Inferior parietal cortex (tissue), 1 donor: ENCODE measurements at regions not wholly inside any gene's neighbourhood (a gene's known extent, or its start where the extent isn't known, plus 50 kb on each side); places are given as distances from the start of the nearest gene placed in this dataset.
A peak's percentile ranks its signal among the peaks of the same experiment; 100 is the strongest.
"Not testable (repeated sequence)": the region's sequence is repeated elsewhere in the genome, so short reads cannot be mapped to it uniquely, and the experiment has no call there.

Experiments used
- DNase-seq: peaks from one replicate; pipeline ENCODE4 v3.0.0-alpha.2; 2016; ENCODE audit errors: extremely low spot score

DNA sequence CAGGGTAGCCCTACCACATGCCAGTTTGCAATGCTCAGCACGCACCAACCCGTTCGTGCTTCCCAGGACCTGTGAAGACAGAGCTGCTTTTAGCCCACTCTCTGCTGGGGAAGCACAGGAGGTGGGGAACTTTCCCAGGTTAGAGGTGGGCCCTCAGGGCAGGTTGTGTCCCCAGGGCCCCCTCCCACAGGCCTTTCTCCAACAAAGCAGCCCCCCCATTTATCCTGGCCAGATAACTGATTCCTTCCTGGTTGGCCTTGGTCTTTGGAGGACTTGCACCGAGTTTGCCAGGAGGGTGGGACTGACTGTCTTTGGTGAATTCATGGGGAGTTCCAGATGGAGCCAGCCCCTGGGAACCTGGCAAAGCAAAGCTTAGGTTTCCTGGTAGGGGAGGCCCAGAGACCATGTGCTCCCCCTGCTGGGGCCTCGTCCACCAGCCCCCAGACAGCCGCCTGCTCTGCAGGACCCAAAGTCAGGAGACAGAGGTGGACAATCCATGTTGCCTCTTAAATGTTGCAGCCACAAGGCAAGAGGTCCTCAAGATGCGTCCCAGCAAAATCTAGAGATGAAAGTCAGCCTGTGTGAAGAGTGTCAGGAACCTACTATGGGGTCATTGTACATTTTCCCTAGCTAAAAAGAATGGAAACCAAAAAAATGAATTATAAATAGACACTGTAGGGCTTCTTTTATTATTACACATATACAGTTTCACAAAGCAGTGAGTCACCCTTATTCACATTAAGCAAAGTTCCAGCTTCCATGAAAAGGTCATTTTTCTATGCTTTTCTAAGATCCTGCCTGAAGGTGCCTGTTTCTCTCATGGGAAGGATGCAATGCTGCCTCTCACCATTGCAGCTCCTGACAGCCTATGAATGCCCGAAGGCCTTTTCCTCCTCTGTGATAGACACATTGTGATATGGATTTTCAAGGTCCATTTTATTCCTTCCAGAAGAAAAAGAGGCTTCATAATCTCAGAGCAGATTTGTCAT is 497.8 kb downstream of the PREX1 start:
- DNase-seq: no peak

DNA sequence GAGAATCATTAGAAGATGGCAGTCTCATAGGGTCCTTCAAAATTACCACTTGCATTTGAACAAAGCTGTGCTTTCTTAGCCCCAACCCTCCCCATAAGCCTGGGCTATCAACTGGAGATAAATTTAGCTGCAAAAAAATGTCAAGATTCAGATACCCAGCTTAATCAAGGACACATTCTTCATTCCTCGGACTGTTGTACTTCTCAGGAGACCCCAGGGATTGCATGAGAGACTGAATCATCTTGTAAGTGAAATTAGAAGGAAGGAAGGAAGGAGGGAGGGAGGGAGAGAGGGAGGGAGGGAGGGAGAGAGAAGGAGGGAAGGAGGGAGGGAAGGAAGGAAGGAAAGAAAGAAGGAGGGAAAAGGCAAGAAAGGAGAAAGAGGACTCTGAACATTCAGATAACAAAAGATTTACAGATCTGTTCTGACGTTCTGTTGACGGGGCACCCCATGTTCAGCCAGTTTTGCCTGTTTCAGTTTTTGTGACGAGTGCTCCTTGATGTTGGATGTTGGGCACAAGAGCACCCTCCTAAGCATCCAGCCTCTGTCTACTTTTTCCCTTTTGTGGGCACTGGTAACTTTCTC is 498.7 kb downstream of the PREX1 start:
- DNase-seq: no peak

DNA sequence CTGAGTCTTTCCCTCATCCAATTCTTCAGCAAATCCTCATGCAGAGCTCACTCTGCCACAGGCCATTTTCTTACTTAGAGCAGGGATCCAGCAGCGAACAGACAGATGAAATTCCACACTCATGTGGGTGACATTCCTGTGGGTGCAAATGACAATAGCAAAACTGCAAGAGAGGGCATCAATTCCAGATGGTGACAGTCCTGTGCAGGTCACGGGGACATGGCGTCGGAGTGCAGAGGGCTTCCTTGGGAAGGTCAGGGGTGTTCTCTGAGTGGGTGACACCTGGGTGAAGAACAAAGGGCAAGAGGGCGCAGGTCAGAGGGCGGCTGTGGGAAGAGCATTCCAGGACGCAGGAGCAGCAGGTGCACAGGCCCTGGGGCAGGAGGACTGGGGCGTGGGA is 500.0 kb downstream of the PREX1 start:
- not testable (repeated sequence) for DNase-seq

DNA sequence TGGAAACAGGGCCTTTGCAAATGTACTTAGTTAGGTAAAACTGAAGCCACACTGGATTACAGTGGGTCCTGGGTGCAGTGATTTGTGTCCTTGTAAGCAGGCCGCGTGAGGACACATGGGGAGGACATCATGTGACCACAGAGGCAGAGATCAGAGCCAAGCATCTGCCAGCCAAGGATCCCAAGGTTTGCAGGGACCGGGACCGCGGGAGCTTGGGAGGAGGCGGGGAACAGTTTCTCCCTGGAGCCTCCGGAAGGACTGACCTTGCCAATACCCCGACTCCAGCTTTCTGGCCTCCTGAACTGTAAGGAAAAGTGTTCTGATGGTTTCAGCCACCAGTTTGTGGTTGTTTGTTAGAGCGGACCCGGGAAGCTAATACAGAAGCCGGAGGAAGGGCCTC is 500.9 kb downstream of the PREX1 start:
- no peak for DNase-seq

DNA sequence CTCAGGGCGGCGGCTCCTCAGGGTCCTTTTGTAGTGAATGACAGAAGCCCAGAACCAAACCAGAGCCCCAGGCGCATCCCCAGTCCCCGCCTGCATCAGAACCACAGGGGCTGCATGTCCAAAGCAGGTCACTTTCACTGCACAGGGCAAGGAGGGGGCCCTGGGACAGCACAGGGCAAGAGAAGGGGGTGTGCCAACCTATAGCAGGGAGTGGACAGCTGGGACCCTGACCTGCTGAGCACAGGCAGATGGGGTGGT is 501.4 kb downstream of the PREX1 start:
- DNase-seq: no peak

DNA sequence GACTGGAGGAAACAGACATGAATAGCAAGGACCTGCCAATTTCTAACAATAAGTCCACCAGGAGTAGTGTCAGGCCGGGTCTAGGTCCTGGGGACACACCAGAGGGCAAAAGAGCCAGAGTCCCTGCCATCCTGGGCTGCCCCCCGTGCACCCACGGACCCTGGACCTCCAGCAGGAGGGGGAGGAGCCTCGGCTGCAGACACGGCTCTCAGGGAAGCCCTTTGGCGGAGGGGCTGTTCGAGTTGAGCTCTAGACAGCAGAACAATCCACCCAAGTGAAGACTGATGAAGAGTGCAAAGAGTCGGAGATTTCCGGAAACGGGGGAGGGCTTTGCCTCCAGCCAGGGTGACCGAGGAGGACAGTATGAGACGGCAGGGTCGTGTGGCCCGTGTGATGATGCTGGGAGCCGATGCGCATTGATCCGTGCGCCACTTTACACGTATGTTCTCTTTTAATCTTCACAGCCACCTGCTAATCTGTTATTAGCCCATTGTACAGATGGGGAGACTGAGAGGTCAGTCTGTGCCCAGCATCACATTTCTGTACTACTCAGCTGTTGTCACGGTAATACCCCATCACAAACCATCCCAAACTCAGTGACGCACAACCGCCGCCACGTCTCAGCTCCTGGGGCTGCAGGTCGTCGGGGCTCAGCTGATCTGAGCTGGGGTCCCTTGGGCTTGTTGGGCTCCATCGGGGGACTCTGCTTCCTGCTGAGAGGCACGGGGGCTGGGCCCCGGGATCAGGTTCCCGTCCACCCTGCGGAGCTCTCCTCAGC is 502.0 kb downstream of the PREX1 start:
- DNase-seq: no peak

DNA sequence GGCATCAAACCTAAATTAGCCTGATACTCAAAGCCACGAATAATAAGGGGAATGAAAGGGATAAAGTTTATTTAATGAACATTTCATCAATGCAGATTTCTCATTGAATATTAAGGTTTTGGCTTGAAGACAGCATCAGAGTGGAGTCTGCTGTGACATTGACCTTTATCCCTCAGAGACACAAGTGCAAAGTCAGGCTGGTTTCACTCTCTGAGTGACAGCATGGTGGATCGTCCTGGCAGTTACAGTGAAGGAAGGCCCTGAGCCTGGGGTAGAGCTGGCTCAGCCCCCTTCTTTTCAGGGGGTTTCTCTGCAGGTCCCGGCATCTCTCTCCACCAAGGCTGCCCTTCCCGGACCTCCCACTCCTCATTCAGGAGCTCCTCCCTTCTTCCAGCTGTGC is 503.1 kb downstream of the PREX1 start:
- no peak for DNase-seq

DNA sequence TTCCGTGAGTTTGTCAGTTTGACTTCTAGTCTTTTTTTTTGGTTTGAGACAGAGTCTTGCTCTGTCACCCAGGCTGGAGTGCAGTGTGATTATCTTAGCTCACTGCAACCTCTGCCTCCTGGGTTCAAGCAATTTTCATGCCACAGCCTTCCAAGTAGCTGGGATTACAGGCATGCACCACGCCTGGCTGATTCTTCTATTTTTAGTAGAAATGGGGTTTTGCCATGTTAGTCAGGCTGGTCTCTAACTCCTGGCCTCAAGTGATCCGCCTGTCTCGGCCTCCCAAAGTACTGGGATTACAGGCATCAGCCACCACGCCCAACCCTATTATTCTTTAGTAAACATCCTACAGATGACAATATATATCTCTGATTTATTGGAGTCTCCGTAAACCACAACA is 506.5 kb downstream of the PREX1 start:
- no peak for DNase-seq

DNA sequence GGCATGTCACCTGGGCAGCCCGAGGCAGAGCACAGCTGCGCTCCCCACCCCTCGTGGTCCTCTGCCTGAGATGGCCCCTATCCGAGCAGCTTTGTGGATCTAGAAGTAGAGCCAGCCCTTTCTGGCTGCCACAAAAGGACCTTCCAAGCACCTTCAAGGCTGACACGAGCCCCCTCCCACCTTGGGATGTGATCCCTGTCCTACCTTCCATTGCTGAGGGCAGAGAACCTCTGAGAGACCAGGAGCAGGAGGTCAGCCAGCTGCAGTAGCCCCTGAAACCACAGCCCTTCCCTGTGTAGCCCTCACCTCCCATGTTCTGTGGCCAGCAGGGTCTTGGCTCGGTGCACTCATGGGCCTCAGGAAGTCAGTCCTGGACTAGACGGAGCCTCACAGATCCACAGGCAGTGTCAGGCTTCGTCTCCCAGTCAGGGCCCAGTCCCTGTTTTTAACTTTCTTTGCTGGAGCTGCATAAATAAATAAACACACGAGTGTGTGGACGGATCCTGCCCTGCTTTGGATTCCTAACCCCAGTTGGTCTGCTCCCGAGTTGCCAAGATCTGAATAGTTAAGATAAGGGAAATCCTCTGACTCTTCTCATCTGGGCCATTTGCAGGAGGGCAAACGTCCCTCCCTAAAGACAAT is 507.7 kb downstream of the PREX1 start:
- DNase-seq: no peak

DNA sequence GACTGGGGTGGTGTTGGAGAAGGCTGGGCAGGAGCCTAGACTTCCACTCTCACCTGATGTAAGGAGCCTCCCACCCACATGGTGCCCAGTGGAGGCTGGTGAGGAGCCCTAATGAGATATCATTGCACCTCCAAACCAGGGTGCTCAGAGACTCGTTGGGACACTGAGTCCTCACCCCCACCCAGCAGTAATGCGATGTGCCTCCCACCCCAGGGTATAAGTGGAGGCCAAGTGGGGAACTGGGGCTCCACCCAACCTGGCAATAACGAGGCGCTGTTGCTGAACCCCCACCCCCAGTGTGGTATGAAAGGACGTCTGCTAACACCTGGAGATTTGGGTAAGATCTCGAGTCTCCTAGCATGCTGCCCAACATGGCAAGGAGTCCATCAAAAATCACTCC is 510.2 kb downstream of the PREX1 start:
- DNase-seq: no peak

DNA sequence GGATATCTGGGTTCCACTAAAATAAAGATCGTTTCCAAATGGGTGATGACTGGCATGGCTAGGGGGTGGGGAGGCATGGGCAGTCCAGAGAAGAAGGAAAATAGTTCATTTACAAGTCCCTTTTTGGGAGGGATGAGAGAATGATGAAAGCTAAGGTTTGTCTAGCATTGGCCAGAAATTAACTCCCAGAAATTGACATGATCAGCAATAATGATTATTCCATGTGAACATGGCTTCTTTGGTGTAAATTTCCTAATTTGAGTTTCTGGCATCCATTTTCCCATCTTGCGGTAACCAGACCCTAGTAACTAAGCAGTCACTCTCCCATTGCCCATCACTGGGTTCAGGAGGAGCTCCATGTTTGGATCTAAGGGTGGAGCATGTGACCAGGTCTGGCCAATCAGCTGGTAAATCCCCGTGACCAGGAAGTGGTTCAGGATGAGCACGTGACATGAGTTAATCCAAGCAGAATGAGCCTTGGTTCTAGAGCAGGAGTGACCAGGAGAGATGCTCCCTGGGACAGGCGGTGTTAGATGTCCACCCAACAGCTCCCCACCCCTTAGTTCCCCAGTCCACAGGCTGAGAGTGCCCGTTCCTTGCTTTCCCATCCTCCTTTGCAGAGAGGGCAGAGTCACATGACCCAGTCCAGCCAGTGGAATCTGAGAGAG is 512.7 kb downstream of the PREX1 start:
- no peak for DNase-seq

DNA sequence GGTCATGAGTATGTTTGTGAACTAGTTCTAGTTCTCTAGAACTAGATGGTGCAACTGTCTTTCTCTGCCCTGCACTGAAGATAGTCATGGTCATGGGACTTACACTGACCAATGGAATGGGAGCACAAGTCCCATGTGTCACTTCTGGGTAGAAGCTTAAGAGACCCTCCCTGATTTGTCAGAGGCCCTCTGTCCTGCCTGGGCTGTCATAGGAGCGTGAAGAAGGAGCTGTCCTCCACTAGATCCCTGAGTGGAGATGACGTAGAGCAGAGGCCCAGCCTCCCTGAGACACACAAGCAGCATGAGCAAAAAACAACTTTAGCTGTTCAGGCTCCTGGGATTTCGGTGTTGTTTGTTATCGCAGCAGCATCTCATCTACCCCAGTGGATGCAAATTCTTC is 514.5 kb downstream of the PREX1 start:
- no peak for DNase-seq

DNA sequence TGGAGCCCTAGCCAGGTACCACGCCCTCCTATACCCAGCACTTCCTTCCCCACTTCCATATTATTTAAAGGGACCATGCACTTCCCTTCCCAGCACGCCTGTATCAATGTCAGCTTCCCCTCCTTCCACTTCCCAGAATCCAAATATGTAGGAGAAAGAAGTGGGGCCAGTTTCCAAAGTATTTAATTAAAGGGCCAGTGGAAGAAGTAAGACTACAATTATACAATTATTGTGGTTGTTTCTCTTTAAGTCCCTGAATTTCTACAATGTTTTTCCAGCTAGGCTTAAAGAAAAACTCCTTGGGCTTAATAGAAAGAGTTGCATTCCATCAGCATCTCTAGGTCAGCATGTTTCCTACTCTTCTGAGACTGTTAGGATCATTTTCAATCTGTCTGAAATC is 515.8 kb downstream of the PREX1 start:
- DNase-seq: no peak

DNA sequence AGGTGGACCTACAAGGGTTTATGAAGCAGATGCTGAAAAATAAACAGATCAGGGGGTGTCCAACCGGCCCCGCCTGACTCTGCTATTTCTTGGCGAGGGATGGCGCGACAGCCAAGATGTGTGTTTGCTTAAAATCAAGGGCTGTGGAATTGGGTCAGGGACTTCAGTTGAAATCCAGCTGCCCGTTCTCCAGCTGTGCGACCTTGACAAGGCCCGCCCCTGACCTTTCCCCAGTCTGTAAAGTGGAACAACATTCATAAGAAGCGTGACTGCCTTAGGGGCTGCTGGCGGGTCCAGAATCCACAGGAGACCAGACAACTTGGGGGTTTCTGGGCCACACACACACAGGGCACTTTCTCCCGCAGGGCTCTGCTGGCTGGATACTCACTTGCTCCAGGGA is 517.5 kb downstream of the PREX1 start:
- no peak for DNase-seq

DNA sequence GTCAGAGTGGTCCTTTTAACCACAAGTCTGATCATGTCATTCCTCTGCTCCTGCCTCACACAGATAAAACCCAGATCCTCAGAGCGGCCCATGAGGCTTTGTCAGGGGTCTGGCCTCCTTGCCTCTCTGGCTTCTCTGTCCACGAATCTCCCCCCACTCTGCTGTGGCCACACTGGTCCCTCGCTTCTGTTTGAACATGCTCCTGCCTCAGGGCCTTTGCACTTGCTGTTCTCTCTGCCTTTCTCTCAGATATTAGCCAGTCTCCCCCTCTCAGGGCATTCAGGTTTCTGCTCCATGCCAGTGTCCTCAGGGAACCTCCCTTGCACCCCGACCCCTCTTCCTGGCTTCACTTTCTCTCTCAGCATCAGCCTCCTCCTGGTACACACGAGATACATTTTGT is 518.5 kb downstream of the PREX1 start:
- DNase-seq: no peak

DNA sequence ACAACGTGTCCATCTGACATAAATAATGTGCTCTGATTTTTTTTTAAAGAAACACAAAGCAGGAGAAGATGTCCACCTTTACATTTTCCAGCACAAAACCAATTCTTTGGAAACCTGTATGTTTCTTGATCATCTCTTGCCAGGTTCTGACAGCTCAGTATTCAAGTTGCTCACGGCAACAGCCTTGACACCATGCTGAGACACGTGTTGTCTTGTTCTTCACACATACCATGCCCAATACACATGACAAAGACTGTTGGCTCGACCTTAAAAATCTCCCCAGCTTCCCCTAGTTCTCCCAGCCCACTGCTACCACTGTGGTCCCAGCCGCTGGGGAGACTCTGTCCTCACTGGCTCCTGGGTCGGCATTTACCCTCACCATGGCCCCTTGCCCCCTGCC is 518.9 kb downstream of the PREX1 start:
- DNase-seq: no peak

DNA sequence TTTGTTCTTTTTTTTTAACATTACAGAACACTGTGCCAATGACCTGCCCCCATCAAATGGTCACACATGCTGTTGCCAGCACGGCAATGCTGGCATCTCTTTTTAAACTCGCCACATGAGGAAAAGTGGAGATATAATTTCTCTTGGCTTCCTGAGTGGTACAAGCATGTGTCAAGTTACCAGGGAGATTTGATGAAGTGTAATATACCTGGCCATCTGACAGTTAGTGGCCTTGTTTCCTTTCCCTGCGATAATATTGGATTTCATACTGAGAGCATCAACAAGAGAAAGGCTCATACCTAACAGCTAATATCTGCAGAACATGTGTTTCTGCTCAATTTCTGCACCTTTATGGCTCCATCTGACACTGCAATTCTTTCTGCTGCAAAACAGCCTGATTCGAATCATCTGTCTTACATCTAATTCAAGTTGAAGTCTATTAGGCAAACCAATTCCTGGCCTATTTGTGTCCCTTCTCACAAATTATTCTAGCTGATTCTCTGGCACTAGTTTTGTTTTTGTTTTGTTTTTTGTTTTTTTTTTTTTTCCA is 519.5 kb downstream of the PREX1 start:
- DNase-seq: no peak

DNA sequence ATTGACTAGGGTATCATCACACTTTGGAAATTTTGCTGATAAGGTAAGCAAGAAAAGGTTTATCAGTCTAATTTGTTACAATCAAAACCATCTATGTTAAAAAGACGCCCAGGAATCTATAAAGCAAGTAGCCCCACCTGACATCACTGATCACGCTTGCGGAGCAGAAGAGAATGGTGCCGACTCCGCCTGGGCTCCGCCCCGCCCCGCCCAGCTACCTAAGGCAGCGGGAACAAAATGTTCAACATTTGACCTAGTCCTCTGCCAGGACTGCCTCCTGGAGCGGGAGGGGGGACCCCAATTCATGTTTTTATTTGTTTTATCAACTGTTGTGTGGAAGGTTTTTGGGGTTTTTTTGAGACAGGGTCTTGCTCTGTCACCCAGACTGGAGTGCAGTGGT is 520.5 kb downstream of the PREX1 start:
- no peak for DNase-seq

DNA sequence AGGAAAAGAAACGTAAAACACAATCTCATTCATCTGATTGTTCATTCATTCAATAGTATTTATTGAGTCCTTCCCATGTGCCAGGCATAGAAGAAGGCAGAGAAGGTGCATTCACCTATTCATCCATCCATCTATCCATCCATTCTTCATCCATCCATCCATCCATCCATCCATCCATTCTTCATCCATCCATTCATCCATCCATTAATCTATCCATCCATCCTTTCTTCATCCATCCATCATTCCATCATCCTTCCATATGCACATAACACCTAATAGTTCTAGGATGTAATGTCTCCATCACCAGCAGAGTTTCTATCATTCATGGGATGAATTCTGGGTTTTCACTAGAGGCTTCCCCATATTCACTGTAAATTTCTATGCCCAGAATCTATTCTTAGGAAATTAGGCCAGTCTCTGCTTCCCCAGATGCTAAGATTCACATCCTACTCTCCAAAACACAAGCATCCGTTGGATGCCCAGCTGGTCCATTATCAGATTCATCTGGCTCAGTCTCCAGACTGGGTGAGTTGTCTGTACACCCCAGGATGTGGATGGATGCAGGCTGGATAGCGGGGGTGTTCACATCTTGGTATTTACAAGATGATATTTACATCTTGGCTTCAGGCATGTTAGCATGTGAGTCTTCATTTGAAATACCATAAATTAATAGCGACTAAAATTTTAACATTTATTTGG is 517.7 kb upstream of the SULF2 start:
- DNase-seq: peak; percentile 34

DNA sequence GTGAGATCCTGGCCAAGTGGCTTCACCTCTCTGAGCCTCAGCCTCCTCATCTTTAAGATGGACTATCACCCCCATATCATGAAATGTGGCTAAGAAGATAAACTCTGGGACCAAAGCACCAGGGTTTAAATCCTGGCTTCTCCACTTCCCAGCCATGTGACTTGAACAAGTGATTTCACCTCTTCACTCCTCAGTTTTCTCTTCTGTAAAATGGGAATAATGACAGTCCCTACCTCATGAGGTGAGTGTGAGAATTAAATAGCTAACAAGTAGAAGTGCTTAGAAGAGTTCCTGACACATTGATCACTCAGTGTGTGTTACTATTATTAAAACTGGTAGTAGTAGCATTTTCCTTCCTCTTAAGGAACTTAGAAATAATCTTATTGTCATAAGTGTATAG is 516.9 kb upstream of the SULF2 start:
- no peak for DNase-seq

DNA sequence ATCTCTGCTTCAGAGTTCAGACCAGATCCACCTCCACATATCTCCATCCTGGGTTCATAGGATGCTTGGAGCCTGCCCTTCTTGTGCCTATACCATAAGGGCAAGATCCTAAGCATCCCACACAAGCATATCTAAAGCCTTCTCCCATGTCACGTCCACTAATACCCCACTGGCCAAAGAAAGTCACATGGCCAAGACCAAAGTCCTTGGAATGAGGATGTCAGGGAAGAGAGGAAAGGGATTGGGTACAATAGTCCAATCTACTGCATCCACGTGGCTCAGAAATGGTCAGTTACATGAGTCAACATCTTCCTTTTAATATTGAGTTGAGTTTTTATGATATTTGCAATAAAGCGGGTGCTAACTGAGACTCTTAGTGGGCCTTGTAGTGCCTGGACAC is 515.9 kb upstream of the SULF2 start:
- DNase-seq: no peak
